ENCODE measurements at regions not wholly inside any gene's neighbourhood (a gene's known extent, or its start where the extent isn't known, plus 50 kb on each side); places are given as distances from the start of the nearest gene placed in this dataset.

- Histone ChIP-seq H3K9me3 (replicated peaks; ENCODE audit: low read length) (no peaks in the 10 kb centered on the region), H3K27me3 (ENCODE audit: control insufficient read depth, insufficient read depth, low read length) (peaks cover 19% of the 10 kb centered on the region), H3K36me3 (ENCODE audit: insufficient read depth, low read length) (no peaks in the 10 kb centered on the region), H3K4me3 (ENCODE audit: low read length) (no peak overlapping the region), H3K4me1 (ENCODE audit: control insufficient read depth, insufficient read depth, low read length) (peaks cover 3% of the 10 kb centered on the region), H3K4me2 (ENCODE audit: low read length) (no peak overlapping the region), H3K9ac (ENCODE audit: low read depth, low read length) (no peak overlapping the region)
Measured at GRCh38 chr4:84407554-84408407, 91.3 kb downstream of the NKX6-1 start.

GRCh38 chr4:84403656-84404055, 95.4 kb downstream of the NKX6-1 start:
- H3K4me3 ChIP-seq (ENCODE audit: low read length): no peak overlapping the region
- H3K4me1 ChIP-seq (ENCODE audit: control insufficient read depth, insufficient read depth, low read length): peaks cover 3% of the 10 kb centered on the region
- no peaks in the 10 kb centered on the region for H3K9me3 ChIP-seq (replicated peaks; ENCODE audit: low read length)
- no peak overlapping the region for H3K4me2 ChIP-seq (ENCODE audit: low read length)
- no peak overlapping the region for H3K9ac ChIP-seq (ENCODE audit: low read depth, low read length)
- no peaks in the 10 kb centered on the region for H3K27me3 ChIP-seq (ENCODE audit: control insufficient read depth, insufficient read depth, low read length)
- no peaks in the 10 kb centered on the region for H3K36me3 ChIP-seq (ENCODE audit: insufficient read depth, low read length)

GRCh38 chr4:84401701-84402306, 97.3 kb downstream of the NKX6-1 start:
- Histone ChIP-seq H3K4me2 (ENCODE audit: low read length) (no peak overlapping the region), H3K9ac (ENCODE audit: low read depth, low read length) (no peak overlapping the region), H3K4me3 (ENCODE audit: low read length) (no peak overlapping the region), H3K36me3 (ENCODE audit: insufficient read depth, low read length) (no peaks in the 10 kb centered on the region), H3K27me3 (ENCODE audit: control insufficient read depth, insufficient read depth, low read length) (no peaks in the 10 kb centered on the region), H3K9me3 (replicated peaks; ENCODE audit: low read length) (no peaks in the 10 kb centered on the region), H3K4me1 (ENCODE audit: control insufficient read depth, insufficient read depth, low read length) (peaks cover 3% of the 10 kb centered on the region)

- Histone ChIP-seq H3K9me3 (replicated peaks; ENCODE audit: low read length) (no peaks in the 10 kb centered on the region), H3K4me2 (ENCODE audit: low read length) (no peak overlapping the region), H3K4me1 (ENCODE audit: control insufficient read depth, insufficient read depth, low read length) (no peaks in the 10 kb centered on the region), H3K36me3 (ENCODE audit: insufficient read depth, low read length) (no peaks in the 10 kb centered on the region), H3K27me3 (ENCODE audit: control insufficient read depth, insufficient read depth, low read length) (peaks cover 6% of the 10 kb centered on the region), H3K4me3 (ENCODE audit: low read length) (no peak overlapping the region), H3K9ac (ENCODE audit: low read depth, low read length) (no peak overlapping the region)
Measured at GRCh38 chr4:84394386-84394785, 104.7 kb downstream of the NKX6-1 start.

GRCh38 chr4:84392951-84393590, 106.0 kb downstream of the NKX6-1 start:
- Histone ChIP-seq H3K27me3 (ENCODE audit: control insufficient read depth, insufficient read depth, low read length) (peaks cover 6% of the 10 kb centered on the region), H3K9ac (ENCODE audit: low read depth, low read length) (no peak overlapping the region), H3K9me3 (replicated peaks; ENCODE audit: low read length) (no peaks in the 10 kb centered on the region), H3K4me2 (ENCODE audit: low read length) (no peak overlapping the region), H3K4me3 (ENCODE audit: low read length) (no peak overlapping the region), H3K36me3 (ENCODE audit: insufficient read depth, low read length) (no peaks in the 10 kb centered on the region), H3K4me1 (ENCODE audit: control insufficient read depth, insufficient read depth, low read length) (no peaks in the 10 kb centered on the region)

GRCh38 chr4:84389406-84389805, 109.7 kb downstream of the NKX6-1 start:
- H3K4me3 ChIP-seq (ENCODE audit: low read length): no peak overlapping the region
- no peak overlapping the region for H3K4me2 ChIP-seq (ENCODE audit: low read length)
- no peaks in the 10 kb centered on the region for H3K4me1 ChIP-seq (ENCODE audit: control insufficient read depth, insufficient read depth, low read length)
- no peaks in the 10 kb centered on the region for H3K36me3 ChIP-seq (ENCODE audit: insufficient read depth, low read length)
- peaks cover 13% of the 10 kb centered on the region for H3K27me3 ChIP-seq (ENCODE audit: control insufficient read depth, insufficient read depth, low read length)
- no peak overlapping the region for H3K9ac ChIP-seq (ENCODE audit: low read depth, low read length)
- H3K9me3 ChIP-seq (replicated peaks; ENCODE audit: low read length): no peaks in the 10 kb centered on the region

GRCh38 chr4:84385203-84385602, 113.9 kb downstream of the NKX6-1 start:
- Histone ChIP-seq H3K9ac (ENCODE audit: low read depth, low read length) (no peak overlapping the region), H3K4me1 (ENCODE audit: control insufficient read depth, insufficient read depth, low read length) (peaks cover 3% of the 10 kb centered on the region), H3K9me3 (replicated peaks; ENCODE audit: low read length) (no peaks in the 10 kb centered on the region), H3K4me3 (ENCODE audit: low read length) (no peak overlapping the region), H3K27me3 (ENCODE audit: control insufficient read depth, insufficient read depth, low read length) (peaks cover 7% of the 10 kb centered on the region), H3K36me3 (ENCODE audit: insufficient read depth, low read length) (no peaks in the 10 kb centered on the region), H3K4me2 (ENCODE audit: low read length) (no peak overlapping the region)

- no peaks in the 10 kb centered on the region for H3K36me3 ChIP-seq (ENCODE audit: insufficient read depth, low read length)
- H3K4me3 ChIP-seq (ENCODE audit: low read length): no peak overlapping the region
- peaks cover 5% of the 10 kb centered on the region for H3K4me1 ChIP-seq (ENCODE audit: control insufficient read depth, insufficient read depth, low read length)
- H3K27me3 ChIP-seq (ENCODE audit: control insufficient read depth, insufficient read depth, low read length): peaks cover 7% of the 10 kb centered on the region
- H3K9me3 ChIP-seq (replicated peaks; ENCODE audit: low read length): no peaks in the 10 kb centered on the region
- no peak overlapping the region for H3K9ac ChIP-seq (ENCODE audit: low read depth, low read length)
- H3K4me2 ChIP-seq (ENCODE audit: low read length): no peak overlapping the region
Measured at GRCh38 chr4:84384801-84385200, 114.3 kb downstream of the NKX6-1 start.

GRCh38 chr4:84381759-84382158, 117.3 kb downstream of the NKX6-1 start:
- no peak overlapping the region for H3K4me3 ChIP-seq (ENCODE audit: low read length)
- no peaks in the 10 kb centered on the region for H3K9me3 ChIP-seq (replicated peaks; ENCODE audit: low read length)
- no peak overlapping the region for H3K4me2 ChIP-seq (ENCODE audit: low read length)
- H3K36me3 ChIP-seq (ENCODE audit: insufficient read depth, low read length): no peaks in the 10 kb centered on the region
- H3K9ac ChIP-seq (ENCODE audit: low read depth, low read length): no peak overlapping the region
- H3K27me3 ChIP-seq (ENCODE audit: control insufficient read depth, insufficient read depth, low read length): peaks cover 4% of the 10 kb centered on the region
- peaks cover 7% of the 10 kb centered on the region for H3K4me1 ChIP-seq (ENCODE audit: control insufficient read depth, insufficient read depth, low read length)

GRCh38 chr4:84379917-84380641, 119.0 kb downstream of the NKX6-1 start:
- Histone ChIP-seq H3K36me3 (ENCODE audit: insufficient read depth, low read length) (no peaks in the 10 kb centered on the region), H3K9ac (ENCODE audit: low read depth, low read length) (no peak overlapping the region), H3K4me2 (ENCODE audit: low read length) (no peak overlapping the region), H3K4me3 (ENCODE audit: low read length) (peak overlapping the region; percentile 11), H3K27me3 (ENCODE audit: control insufficient read depth, insufficient read depth, low read length) (no peaks in the 10 kb centered on the region), H3K9me3 (replicated peaks; ENCODE audit: low read length) (no peaks in the 10 kb centered on the region), H3K4me1 (ENCODE audit: control insufficient read depth, insufficient read depth, low read length) (peaks cover 7% of the 10 kb centered on the region)

- Histone ChIP-seq H3K36me3 (ENCODE audit: insufficient read depth, low read length) (no peaks in the 10 kb centered on the region), H3K4me3 (ENCODE audit: low read length) (no peak overlapping the region), H3K9ac (ENCODE audit: low read depth, low read length) (no peak overlapping the region), H3K4me1 (ENCODE audit: control insufficient read depth, insufficient read depth, low read length) (peaks cover 7% of the 10 kb centered on the region), H3K9me3 (replicated peaks; ENCODE audit: low read length) (no peaks in the 10 kb centered on the region), H3K27me3 (ENCODE audit: control insufficient read depth, insufficient read depth, low read length) (no peaks in the 10 kb centered on the region), H3K4me2 (ENCODE audit: low read length) (no peak overlapping the region)
Measured at GRCh38 chr4:84378983-84379382, 120.1 kb downstream of the NKX6-1 start.
